ENCODE measurements at regions not wholly inside any gene's neighbourhood (a gene's known extent, or its start where the extent isn't known, plus 50 kb on each side); places are given as distances from the start of the nearest gene placed in this dataset.
A peak's percentile ranks its signal among the peaks of the same experiment; 100 is the strongest.

DNA sequence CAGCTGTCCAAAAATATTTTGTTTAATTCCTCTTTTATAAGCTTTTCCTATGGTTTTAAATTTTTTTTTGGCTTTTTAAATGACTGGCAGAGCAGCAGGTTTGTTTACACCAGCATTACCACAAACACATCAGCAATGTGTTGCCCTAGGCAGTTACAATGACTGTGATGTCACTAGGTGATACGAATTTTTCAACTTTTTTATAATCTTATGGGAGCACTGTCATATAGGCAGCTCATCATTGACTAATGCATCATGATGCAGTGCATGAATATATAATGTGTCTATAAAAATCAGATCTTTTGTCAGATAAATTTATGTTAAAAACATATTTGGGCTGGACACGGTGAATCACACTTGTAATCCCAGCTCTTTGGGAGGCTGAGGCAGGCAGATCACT lies 231.6 kb upstream of the SLIT2 start:
- Histone ChIP-seq H3K4me3 (ENCODE audit: insufficient read depth in 1 of 2, low read depth in 1 of 2, low read length in 2 of 2) (no peak overlapping the region), H2AK5ac (ENCODE audit: low read length, severe bottlenecking) (no peak overlapping the region), H3K23ac (ENCODE audit: low read length in 2 of 2) (no peak overlapping the region), H2BK12ac (ENCODE audit: low read length in 2 of 2) (no peak overlapping the region), H2BK5ac (ENCODE audit: low read depth, low read length, poor library complexity, severe bottlenecking) (peak overlapping the region; percentile 44), H4K91ac (ENCODE audit: low read length) (no peak overlapping the region), H2BK15ac (ENCODE audit: low read depth, poor library complexity, severe bottlenecking) (no peak overlapping the region), H3K18ac (ENCODE audit: low read depth in 1 of 2, low read length in 2 of 2) (no peak overlapping the region), H3K79me1 (replicated peaks; ENCODE audit: low read length, poor library complexity, severe bottlenecking) (no peaks in the 10 kb centered on the region), H4K8ac (ENCODE audit: low read length) (no peak overlapping the region), H3K4me2 (ENCODE audit: low read length, poor library complexity, severe bottlenecking) (no peak overlapping the region), H3K14ac (ENCODE audit: low read length in 2 of 2) (no peak overlapping the region), H3K27me3 (ENCODE audit: control insufficient read depth in 1 of 2, insufficient read depth in 1 of 2, low read length in 2 of 2) (no peaks in the 10 kb centered on the region), H2BK120ac (ENCODE audit: low read depth, low read length) (no peak overlapping the region), H3K4me1 (ENCODE audit: control insufficient read depth, insufficient read depth, low read depth, low read length) (no peaks in the 10 kb centered on the region), H3K9ac (ENCODE audit: low read length) (no peak overlapping the region), H3K36me3 (ENCODE audit: control insufficient read depth in 1 of 2, insufficient read depth in 2 of 2, low read depth in 1 of 2, low read length in 2 of 2) (no peaks in the 10 kb centered on the region), H2AFZ (ENCODE audit: low read depth, low read length) (no peak overlapping the region), H3K9me3 (ENCODE audit: control insufficient read depth, low read length) (no peaks in the 10 kb centered on the region), H3K4ac (ENCODE audit: low read depth in 1 of 2, low read length in 2 of 2) (no peak overlapping the region), H3K27ac (ENCODE audit: low read length, poor library complexity, severe bottlenecking) (no peak overlapping the region)
- no peak for DNase-seq
- 100% methylated on average over 1 of the region's 2 CpGs for WGBS

DNA sequence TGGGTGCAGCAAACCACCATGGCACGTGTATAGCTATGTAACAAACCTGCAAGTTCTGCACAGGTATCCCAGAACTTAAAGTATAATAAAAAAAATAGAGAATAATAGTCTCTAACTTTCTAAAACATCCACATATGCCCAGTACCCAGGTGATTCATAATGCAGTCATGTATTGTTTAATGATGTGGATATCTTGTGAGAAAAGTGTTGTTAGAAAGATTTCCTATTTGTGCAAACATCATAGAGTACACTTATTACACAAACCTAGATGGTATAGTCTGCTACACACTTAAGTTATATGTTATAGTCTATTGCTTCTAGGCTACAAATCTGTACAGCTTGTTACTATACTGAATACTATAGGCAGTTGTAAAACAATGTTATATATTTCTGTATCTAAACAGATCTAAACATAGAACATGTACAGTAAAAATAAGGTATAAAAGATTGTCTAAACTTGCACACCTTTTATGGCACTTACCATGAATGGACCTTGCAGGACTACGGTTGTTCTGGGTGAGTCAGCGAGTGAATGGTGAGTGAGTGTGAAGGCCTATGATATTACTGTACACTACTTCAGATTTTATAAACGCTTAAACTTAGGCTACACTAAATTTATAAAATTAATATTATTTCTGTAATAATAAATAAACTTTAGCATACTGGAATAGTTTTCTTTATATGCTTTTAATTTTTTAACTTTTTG lies 232.2 kb upstream of the SLIT2 start:
- Histone ChIP-seq H3K23ac (ENCODE audit: low read length in 2 of 2) (no peak overlapping the region), H2BK12ac (ENCODE audit: low read length in 2 of 2) (no peak overlapping the region), H4K8ac (ENCODE audit: low read length) (no peak overlapping the region), H4K91ac (ENCODE audit: low read length) (no peak overlapping the region), H3K9me3 (ENCODE audit: control insufficient read depth, low read length) (no peaks in the 10 kb centered on the region), H3K27me3 (ENCODE audit: control insufficient read depth in 1 of 2, insufficient read depth in 1 of 2, low read length in 2 of 2) (no peaks in the 10 kb centered on the region), H3K79me1 (replicated peaks; ENCODE audit: low read length, poor library complexity, severe bottlenecking) (no peaks in the 10 kb centered on the region), H3K4ac (ENCODE audit: low read depth in 1 of 2, low read length in 2 of 2) (no peak overlapping the region), H3K18ac (ENCODE audit: low read depth in 1 of 2, low read length in 2 of 2) (no peak overlapping the region), H3K4me1 (ENCODE audit: control insufficient read depth, insufficient read depth, low read depth, low read length) (no peaks in the 10 kb centered on the region), H2AFZ (ENCODE audit: low read depth, low read length) (no peak overlapping the region), H3K27ac (ENCODE audit: low read length, poor library complexity, severe bottlenecking) (no peak overlapping the region), H3K14ac (ENCODE audit: low read length in 2 of 2) (no peak overlapping the region), H2BK15ac (ENCODE audit: low read depth, poor library complexity, severe bottlenecking) (no peak overlapping the region), H3K4me2 (ENCODE audit: low read length, poor library complexity, severe bottlenecking) (no peak overlapping the region), H3K36me3 (ENCODE audit: control insufficient read depth in 1 of 2, insufficient read depth in 2 of 2, low read depth in 1 of 2, low read length in 2 of 2) (no peaks in the 10 kb centered on the region), H2BK120ac (ENCODE audit: low read depth, low read length) (no peak overlapping the region), H3K9ac (ENCODE audit: low read length) (no peak overlapping the region), H2AK5ac (ENCODE audit: low read length, severe bottlenecking) (no peak overlapping the region), H2BK5ac (ENCODE audit: low read depth, low read length, poor library complexity, severe bottlenecking) (no peak overlapping the region), H3K4me3 (ENCODE audit: insufficient read depth in 1 of 2, low read depth in 1 of 2, low read length in 2 of 2) (no peak overlapping the region)
- 60% methylated on average over 1 of the region's 4 CpGs for WGBS
- no peak for DNase-seq

GRCh38 chr4:20017777-20018115 lies 234.0 kb upstream of the SLIT2 start:
- H3K27me3 ChIP-seq (ENCODE audit: control insufficient read depth in 1 of 2, insufficient read depth in 1 of 2, low read length in 2 of 2): no peaks in the 10 kb centered on the region
- no peak overlapping the region for H3K18ac ChIP-seq (ENCODE audit: low read depth in 1 of 2, low read length in 2 of 2)
- no peak overlapping the region for H2AK5ac ChIP-seq (ENCODE audit: low read length, severe bottlenecking)
- no peak overlapping the region for H3K4ac ChIP-seq (ENCODE audit: low read depth in 1 of 2, low read length in 2 of 2)
- peak overlapping the region; percentile 59 for H3K9ac ChIP-seq (ENCODE audit: low read length)
- no peaks in the 10 kb centered on the region for H3K36me3 ChIP-seq (ENCODE audit: control insufficient read depth in 1 of 2, insufficient read depth in 2 of 2, low read depth in 1 of 2, low read length in 2 of 2)
- H2AFZ ChIP-seq (ENCODE audit: low read depth, low read length): no peak overlapping the region
- H3K79me1 ChIP-seq (replicated peaks; ENCODE audit: low read length, poor library complexity, severe bottlenecking): no peaks in the 10 kb centered on the region
- peak overlapping the region in 1 of 2 experiments; percentile 16 for H3K4me3 ChIP-seq (ENCODE audit: insufficient read depth in 1 of 2, low read depth in 1 of 2, low read length in 2 of 2)
- WGBS: 85% methylated on average over 3 of the region's 3 CpGs
- no peak for DNase-seq
- no peak overlapping the region for H3K23ac ChIP-seq (ENCODE audit: low read length in 2 of 2)
- no peak overlapping the region for H3K27ac ChIP-seq (ENCODE audit: low read length, poor library complexity, severe bottlenecking)
- no peak overlapping the region for H4K8ac ChIP-seq (ENCODE audit: low read length)
- no peaks in the 10 kb centered on the region for H3K4me1 ChIP-seq (ENCODE audit: control insufficient read depth, insufficient read depth, low read depth, low read length)
- no peaks in the 10 kb centered on the region for H3K9me3 ChIP-seq (ENCODE audit: control insufficient read depth, low read length)
- no peak overlapping the region for H2BK12ac ChIP-seq (ENCODE audit: low read length in 2 of 2)
- H2BK15ac ChIP-seq (ENCODE audit: low read depth, poor library complexity, severe bottlenecking): no peak overlapping the region
- no peak overlapping the region for H4K91ac ChIP-seq (ENCODE audit: low read length)
- H3K14ac ChIP-seq (ENCODE audit: low read length in 2 of 2): no peak overlapping the region
- no peak overlapping the region for H2BK5ac ChIP-seq (ENCODE audit: low read depth, low read length, poor library complexity, severe bottlenecking)
- no peak overlapping the region for H3K4me2 ChIP-seq (ENCODE audit: low read length, poor library complexity, severe bottlenecking)
- no peak overlapping the region for H2BK120ac ChIP-seq (ENCODE audit: low read depth, low read length)

DNA sequence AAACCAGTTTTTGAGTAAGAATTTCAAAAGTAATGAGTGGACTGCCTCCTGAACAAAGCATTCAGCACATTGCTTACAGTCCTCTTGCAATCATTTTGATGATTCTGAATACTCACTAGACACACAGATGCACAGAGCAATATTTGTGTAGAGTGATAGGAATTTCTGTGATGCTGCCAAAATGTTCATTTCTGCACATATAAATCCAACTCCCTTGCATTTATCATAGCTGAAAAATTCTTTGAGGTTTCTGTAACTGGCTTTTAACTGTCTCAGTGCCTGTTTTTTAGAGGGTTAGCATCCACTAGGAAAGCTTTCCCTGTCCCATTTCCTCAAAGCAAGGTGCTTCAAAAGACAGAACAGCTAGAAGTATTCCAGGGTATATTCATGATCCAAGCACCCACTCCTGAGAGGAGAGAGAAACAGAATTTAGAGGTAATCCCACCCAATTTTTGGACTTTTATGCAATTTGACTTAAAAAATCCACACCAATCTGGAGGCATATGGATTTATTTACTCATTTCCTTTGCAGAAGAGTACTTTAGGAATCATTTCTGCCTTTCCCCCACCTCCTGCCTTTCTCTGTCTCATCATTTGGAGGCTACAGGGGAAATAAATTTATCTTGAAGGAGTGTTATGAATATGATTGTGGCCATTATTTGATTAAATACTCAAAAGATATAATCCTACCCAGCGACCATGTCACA lies 234.5 kb upstream of the SLIT2 start:
- no peak overlapping the region for H3K4ac ChIP-seq (ENCODE audit: low read depth in 1 of 2, low read length in 2 of 2)
- no peak overlapping the region for H3K4me2 ChIP-seq (ENCODE audit: low read length, poor library complexity, severe bottlenecking)
- H2BK5ac ChIP-seq (ENCODE audit: low read depth, low read length, poor library complexity, severe bottlenecking): no peak overlapping the region
- no peak overlapping the region for H3K23ac ChIP-seq (ENCODE audit: low read length in 2 of 2)
- H2BK15ac ChIP-seq (ENCODE audit: low read depth, poor library complexity, severe bottlenecking): no peak overlapping the region
- H3K9me3 ChIP-seq (ENCODE audit: control insufficient read depth, low read length): no peaks in the 10 kb centered on the region
- no peak overlapping the region for H4K8ac ChIP-seq (ENCODE audit: low read length)
- peak overlapping the region; percentile 59 for H3K9ac ChIP-seq (ENCODE audit: low read length)
- WGBS: no CpG with 5 or more reads among the region's 1 CpG
- no peak overlapping the region for H4K91ac ChIP-seq (ENCODE audit: low read length)
- H3K14ac ChIP-seq (ENCODE audit: low read length in 2 of 2): no peak overlapping the region
- no peaks in the 10 kb centered on the region for H3K27me3 ChIP-seq (ENCODE audit: control insufficient read depth in 1 of 2, insufficient read depth in 1 of 2, low read length in 2 of 2)
- H3K36me3 ChIP-seq (ENCODE audit: control insufficient read depth in 1 of 2, insufficient read depth in 2 of 2, low read depth in 1 of 2, low read length in 2 of 2): no peaks in the 10 kb centered on the region
- no peaks in the 10 kb centered on the region for H3K79me1 ChIP-seq (replicated peaks; ENCODE audit: low read length, poor library complexity, severe bottlenecking)
- no peaks in the 10 kb centered on the region for H3K4me1 ChIP-seq (ENCODE audit: control insufficient read depth, insufficient read depth, low read depth, low read length)
- no peak overlapping the region for H3K27ac ChIP-seq (ENCODE audit: low read length, poor library complexity, severe bottlenecking)
- no peak overlapping the region for H3K18ac ChIP-seq (ENCODE audit: low read depth in 1 of 2, low read length in 2 of 2)
- H2BK12ac ChIP-seq (ENCODE audit: low read length in 2 of 2): no peak overlapping the region
- no peak overlapping the region for H2AFZ ChIP-seq (ENCODE audit: low read depth, low read length)
- H2BK120ac ChIP-seq (ENCODE audit: low read depth, low read length): no peak overlapping the region
- H3K4me3 ChIP-seq (ENCODE audit: insufficient read depth in 1 of 2, low read depth in 1 of 2, low read length in 2 of 2): peak overlapping the region in 1 of 2 experiments; percentile 16
- no peak overlapping the region for H2AK5ac ChIP-seq (ENCODE audit: low read length, severe bottlenecking)
- no peak for DNase-seq

Data from mesenchymal stem cell (in vitro differentiated cells and primary cell).